ENCODE measurements at regions not wholly inside any gene's neighbourhood (a gene's known extent, or its start where the extent isn't known, plus 50 kb on each side); places are given as distances from the start of the nearest gene placed in this dataset.

DNA sequence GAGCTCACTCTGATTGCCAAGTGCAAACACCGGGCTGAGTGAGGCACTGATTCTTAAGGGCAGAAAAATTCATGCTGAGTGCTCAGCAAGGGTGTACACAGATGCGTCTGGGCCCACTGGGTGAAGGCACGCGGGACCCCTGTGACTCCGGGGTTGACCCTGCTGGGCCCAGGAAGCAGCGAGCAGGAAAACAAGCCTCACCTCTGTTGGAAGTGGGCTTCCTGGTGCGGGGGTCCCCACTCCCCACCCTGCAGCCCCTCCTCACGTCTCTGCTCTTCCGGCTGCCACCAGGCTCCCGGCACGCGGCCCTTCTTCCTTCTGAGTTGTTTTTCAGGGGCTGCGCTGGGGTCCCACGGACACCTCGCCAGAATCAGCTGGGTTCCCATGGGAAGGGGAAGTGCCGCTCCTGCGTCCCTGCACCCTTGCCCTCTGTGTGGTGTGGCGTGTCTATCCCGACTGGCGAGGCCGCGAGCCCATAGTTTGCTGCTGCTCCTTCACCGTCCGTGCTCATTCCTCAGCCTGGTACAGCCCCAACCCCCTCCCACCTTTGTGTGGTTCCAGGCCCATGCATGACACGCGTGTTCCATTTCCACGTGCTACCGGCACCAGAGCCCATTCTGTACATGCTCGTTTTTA, 80.6 kb upstream of the BHLHE23 start:
- no peak for DNase-seq (ENCODE audit: low read depth in 2 of 2)

DNA sequence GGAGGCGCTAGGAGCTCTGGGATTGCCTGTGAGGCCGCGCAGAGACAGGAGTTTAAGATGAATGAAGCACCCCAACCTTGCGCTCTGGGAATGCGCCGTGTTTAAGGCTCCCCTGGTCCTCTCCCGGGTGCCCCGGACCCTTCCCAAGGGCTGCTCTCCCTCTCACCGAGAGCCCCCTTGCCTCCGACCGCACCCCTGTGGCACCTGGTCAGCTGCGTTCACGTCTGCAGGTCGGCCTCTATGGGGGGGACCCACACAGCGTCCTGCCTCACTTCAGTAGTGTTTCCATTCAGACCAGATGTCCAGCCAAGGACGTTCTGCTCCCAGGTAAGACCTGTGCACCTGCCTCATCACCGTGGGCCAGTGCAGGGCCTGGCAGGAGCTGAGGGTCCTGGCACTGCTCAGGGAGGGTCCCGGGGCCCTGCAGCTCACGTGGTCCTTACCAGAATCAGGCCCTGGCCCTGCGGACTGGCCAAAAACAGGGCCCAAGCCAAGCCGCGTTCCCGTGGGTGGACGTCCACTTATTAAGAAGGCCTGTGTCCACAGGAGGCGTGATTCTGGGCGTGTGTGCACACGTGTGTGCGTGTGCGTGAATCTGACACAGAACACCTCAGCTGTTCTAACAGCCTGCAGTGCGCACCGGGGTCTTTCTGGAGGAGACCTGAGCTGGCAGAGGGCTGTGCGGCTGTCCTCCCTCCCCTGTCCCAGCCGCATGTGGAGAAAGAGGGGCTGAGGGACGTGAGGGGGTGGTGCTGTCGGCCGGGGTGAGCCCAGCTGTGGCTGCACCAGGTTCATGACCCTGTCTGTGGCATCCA, 79.9 kb upstream of the BHLHE23 start:
- no peak for DNase-seq (ENCODE audit: low read depth in 2 of 2)

DNA sequence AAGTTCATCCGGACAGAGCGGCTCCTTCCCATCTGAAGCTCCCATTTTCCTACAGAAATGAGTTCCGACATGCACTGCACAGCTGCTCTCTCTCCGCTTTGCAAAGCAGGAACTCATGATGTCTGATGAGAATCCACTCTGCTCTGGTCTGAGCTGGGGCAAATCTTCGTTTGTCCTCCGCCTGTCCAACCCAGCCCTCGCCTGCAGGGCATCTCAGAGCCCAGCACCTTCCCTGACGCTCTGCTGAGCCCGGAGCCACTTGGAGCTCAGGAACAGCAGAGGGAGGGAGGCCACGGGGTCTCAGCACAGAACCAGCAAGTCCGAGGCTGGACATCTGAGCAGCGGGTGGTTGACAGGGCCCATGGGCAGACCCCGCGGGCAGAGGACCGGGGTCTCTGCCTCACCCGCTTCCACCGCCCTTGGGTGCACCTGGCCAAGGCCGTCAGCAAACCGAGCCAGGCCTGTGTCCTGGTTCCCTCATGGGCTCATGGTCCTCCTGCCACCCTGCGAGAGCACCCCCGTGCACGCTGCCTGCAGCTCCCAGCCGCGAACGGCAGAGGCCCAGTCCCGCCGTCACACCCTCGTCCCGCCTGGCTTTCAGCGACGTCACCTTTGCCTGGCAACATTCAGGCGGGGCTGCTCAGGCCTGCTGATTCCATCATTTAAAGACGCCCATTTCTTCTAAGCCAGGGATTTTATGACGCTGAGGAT, 78.5 kb upstream of the BHLHE23 start:
- no peak for DNase-seq (ENCODE audit: low read depth in 2 of 2)

DNA sequence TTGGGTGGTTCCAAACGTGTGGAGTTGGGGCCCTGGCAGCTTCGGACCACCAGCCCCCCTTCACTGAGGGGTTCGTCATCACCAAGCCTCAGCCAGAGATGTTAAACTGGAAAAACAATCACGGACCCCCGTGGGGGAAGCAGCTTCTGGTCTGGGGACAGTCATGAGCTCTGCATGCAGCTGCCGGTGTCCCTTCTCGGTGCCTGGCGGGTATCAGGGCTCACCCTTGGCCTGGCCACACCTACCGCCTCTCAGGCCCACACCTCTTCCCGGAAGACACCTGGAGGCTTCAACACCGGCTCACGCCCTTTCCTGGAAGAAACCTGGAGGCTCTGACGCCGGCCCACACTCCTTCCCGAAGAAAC, 77.8 kb upstream of the BHLHE23 start:
- no peak for DNase-seq (ENCODE audit: low read depth in 2 of 2)

DNA sequence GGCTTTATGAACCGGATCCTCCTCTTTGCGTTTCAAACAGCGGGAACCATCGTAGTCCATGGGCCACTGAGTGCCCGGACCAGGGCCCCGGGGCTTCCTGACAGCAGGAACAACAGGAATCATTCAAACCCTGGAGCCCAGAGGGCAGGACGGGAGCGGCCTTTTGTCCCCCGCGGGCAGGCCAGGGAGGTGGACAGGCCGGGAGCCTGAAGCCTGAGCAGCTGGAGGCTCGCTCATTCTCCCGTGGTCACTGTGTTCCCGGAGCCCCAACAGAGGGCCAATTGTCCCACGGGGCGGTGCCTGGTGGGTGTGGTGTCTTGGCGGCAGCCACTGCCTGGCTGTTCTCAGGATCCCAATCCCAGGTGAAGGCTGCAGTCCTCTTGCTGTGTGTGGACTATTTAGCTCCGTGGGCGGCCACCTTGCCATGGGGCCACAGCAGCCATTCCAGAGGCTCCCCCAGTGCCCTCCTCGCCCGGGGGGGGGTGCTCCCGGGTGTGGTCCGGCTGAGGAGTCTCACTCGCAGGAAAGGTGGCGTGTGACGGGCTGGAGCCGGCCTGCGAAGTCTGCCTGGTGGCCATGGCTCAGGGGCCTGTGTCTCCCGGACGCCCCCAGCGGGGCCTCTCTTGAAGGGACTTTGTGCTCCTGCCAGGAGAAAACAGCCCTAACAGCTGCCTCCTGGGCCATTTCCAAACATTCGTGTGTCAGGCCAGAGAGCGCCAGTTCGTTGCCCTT, 77.2 kb upstream of the BHLHE23 start:
- no peak for DNase-seq (ENCODE audit: low read depth in 2 of 2)

DNA sequence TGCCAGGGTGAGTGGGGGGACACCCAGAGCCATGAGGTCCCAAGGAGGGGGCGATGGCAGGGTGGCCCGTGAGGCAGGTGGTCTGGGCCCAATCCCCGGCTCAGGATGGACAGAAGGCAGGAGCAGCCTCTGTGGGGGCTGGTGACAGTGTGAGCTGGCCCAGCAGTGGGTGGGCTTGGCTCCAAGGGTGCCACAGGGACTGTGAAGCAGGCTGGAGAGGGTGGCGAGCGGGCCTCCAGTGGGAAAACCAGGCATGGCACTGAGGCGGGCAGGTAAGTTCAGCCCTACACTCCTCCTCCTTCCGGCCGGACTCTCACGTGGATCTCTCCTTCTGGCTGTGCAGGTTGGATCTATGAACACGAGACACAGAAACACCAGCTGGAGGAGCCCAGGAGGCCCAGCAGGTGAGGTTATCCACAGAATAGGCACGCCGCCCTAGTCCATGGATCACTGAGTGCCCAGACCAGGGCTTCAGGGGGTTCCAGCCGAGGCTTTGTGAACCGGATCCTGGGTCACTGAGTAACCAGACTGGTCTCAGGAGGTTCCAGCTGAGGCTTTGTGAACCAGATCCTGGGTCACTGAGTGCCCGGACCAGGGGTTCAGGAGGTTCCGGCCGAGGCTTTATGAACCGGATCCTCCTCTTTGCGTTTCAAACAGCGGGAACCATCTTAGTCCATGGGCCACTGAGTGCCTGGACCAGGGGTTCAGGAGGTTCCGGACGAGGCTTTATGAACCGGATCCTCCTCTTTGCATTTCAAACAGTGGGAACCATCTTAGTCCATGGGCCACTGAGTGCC, 76.4 kb upstream of the BHLHE23 start:
- DNase-seq (ENCODE audit: low read depth in 2 of 2), result no peak

DNA sequence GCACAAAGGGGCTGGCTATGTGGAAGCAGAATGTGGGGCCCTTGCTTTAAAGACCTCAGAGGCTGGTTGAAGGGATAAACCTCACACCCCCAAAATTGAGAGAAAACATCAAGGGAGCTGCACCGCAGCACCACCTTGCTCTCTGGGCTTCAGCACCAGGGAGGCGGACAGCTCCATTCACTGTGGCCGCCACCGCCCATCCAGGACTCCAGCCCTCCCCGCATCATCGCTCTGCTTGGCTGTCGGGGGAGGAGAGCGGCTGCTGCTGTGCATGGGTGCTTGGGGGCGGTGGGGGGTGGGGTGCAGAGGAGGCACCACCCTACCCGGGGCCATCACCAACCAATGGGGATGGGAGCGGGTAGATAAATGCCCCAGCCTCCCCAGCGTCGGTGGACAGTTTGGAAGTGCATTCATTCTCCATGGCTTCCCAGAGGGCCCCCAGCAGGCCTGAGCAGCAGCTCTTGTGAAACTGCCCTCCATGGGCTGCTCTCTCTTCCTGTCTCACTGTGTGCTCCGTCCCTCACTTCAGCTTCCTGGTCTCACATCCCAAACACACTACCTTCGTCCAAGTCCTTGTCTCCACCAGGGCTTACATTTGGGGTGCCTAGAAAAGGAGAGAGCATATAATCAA, 75.7 kb upstream of the BHLHE23 start:
- no peak for DNase-seq (ENCODE audit: low read depth in 2 of 2)

DNA sequence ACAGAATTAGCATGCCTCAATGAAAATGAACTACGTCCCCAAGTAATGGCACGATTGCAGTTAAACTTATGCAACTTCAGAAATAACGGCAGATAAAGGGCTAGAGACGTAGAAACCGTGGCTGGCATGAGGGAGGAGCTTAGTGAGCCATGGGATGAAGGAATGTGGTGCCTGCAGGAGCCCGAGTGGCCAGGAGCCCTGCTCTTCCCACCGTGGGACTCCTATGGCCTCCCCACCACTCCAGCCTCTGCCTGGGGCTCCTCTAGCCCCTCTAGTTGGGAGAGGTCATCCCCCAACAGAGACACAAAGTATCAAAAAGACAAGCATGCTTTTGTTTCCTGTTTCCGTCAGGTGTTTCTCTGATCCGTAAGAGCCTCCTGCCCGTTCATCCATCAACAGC, 75.1 kb upstream of the BHLHE23 start:
- DNase-seq (ENCODE audit: low read depth in 2 of 2), result no peak

DNA sequence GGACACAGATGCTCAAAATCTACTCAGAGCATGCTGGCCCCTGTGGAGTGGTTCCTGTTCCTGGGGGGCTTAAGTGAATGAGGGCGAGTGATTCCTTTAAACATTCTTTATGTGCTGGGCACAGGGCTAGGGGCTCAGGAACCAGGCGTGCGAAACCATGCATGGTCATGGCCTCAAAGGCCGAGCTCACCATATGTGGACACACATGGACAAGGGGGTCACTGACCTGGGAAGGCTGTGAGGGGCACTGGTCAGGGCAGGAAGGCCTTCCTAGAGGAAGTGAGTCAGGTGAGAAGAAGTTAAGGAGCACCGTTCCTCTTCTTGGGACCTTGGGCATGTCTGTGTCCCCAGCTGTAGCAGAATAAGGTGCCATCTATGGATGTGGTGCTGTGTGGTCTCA, 74.6 kb upstream of the BHLHE23 start:
- no peak for DNase-seq (ENCODE audit: low read depth in 2 of 2)

DNA sequence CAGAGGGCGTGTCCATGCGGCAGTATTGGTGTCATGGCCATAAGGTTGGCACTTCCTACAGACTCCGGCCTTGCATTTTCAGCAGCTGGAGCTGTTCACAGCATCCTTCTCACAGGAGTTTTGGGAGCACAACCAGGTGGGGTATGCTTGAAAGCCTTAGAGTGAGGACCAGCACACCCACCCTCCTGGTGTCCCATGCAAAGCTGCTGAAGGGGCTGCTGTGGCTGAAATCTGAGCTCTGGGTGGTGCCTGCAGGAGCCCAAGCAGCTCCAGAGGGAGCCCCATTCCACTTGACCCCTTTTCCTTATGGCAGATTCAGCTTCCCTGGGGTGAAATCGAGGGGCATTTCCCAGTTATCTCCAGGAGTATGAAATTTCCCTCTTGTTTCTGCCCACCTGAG, 74.0 kb upstream of the BHLHE23 start:
- DNase-seq (ENCODE audit: low read depth in 2 of 2), result no peak

DNA sequence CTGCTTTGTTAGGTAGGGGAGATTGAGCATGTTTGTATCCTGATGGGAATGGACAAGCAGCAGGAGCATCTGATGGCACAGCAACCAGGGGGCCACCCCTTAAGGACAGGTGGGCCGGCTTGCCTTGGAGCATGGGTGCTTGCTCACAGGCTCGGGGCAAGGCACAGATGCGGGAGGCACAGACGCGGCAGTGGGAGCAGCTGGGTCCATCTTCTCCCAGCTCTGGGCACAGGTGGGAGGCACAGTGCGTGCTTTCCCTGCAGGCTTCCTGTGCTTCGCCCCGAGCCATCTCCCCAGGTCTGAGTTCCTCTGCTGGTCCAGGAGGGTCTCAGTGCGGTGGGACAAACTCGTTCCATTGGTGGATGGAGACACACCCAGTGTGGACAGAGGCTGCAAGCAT, 73.6 kb upstream of the BHLHE23 start:
- no peak for DNase-seq (ENCODE audit: low read depth in 2 of 2)

DNA sequence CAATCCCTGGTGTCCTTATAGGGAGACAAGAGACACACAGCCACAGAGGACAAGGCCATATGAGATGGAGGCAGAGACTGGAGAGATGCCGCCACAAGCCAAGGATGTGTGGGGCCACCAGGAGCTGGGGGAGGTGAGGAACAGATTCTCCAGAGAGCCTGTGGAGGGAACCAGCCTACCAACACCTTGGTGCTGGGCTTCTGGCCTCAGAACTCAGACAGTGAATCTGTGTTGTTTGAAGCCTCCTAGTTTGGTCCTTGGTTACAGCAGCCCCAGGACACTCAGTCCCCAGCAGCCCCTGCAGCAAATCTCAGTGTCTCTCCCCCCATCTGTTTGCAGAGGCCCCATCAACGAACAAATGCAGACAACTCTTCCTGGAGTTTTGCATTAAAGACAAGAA, 73.2 kb upstream of the BHLHE23 start:
- DNase-seq (ENCODE audit: low read depth in 2 of 2), result no peak

DNA sequence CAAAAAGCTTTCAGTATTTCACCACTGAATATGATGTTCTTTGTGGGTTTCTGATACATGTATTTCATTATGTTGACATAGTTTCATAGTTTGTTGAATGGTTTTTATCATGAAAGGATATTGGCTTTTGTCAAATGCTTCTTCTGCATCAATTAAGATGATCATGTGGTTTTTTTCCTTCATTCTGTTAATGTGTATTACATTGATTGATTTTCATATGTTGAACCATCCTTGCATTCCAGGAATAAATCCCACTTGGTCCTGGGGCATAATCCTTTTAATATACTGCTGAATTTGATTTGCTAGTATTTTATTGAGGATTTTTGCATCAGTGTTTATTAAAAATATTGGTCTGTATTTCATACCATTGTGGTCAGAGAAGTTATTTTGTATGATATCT, 70.9 kb upstream of the BHLHE23 start:
- DNase-seq (ENCODE audit: low read depth in 2 of 2), result no peak

DNA sequence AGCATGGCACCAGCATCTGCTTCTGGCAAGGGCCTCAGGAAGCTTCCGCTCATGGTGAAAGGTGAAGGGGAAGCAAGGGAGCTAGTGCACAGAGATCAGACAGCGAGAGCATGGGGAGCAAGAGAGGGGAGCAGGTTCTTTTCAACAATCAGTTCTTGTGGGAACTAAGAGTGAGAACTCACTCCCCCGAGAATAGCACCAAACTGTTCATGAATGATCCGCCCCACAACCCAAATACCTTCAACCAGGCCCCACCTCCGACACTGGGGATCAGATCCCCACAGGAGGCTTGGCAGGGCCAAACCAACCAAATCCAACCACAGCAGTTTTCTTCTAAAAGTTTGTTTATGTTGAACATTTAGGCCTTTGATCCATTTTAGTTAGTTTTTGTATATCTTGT, 69.7 kb upstream of the BHLHE23 start:
- DNase-seq (ENCODE audit: low read depth in 2 of 2), result no peak

DNA sequence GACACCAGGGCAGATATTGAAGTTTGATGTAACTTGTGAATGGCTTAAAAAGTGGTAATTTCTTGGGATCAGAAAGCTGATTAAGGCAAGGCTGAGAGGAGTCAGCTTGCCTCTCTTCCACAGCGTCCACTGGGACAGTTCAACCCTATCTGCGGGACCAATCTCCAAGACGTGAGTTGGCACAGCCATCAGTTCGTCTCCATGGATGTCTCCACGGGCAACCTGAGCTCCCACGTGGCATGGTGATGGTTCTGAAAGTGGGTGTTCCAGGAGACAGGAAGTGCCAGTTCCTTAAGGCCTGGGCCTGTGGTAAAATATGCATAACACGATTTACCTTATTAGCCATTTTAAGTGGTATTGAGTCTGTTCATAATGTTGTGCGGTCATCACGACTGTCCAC, 67.9 kb upstream of the BHLHE23 start:
- no peak for DNase-seq (ENCODE audit: low read depth in 2 of 2)

DNA sequence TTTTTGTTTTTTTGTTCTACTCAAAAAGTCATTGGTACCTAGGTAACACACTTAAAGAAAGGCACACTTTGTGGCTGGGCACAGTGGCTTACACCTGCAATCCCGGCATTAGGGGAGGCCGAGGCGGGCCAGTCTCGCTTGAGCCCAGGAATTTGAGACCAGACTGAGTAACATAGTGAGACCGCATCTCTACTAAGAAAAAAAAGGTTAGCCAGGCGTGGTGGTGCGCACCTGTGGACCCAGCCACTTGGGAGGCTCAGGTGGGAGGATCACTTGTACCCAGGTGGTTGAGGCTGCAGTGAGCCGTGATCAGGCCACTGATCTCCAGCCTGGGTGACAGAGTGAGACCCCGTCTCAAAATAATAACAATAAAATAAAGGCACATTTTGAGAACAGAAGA, 67.4 kb upstream of the BHLHE23 start:
- DNase-seq (ENCODE audit: low read depth in 2 of 2), result no peak

DNA sequence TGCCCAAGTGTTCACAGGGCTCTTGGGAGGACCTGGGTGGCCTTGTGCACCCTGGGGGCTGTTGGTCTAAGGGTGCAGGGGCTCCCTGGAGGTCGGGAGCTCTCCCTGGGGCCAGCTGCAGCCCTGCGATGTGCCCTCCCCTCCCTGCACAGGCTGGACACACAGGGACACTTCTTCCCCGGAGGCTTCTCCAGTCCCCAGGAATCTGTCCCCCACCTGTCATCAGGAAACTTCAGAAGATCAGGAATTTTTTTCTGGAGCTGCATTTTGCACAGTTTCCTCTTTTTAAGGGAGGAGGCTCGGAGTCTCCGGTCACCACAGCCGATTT, 66.9 kb upstream of the BHLHE23 start:
- no peak for DNase-seq (ENCODE audit: low read depth in 2 of 2)

DNA sequence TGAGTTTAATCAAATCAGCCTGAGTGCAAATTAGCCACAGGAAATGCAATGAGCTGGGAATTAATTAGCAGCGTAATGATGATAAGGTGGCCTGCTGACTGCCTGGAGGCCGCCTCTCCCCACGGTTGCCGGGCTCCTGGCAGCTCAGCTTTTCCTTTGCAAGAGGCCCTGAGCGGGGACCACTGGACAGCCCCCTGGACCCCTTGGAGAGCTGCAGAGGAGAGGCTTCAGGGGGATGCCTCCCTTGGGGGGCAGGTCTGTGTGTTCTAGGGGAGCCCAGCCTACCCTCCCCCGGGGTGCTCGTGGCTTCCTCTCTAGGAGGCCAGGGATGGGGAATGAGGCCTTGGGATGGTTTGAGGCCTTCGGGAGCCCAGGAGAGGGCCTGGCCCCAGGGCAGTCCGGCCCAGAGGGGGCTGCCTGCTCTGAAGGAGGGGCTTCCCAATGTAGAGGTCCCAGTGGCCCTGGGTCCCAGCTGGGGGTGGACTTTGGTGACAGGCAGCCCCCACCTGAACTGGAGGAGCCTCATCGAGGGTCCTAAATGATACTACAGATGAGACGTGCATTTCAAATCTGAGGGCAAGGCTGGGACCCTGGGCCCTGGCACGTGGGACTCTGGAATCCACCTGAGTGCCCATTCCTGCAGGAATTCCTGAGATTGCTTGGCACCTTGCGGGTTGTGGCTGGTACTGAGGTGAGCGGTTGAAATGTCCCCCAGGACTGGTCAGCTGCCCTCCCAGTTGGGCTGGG, 66.4 kb upstream of the BHLHE23 start:
- DNase-seq (ENCODE audit: low read depth in 2 of 2), result no peak

DNA sequence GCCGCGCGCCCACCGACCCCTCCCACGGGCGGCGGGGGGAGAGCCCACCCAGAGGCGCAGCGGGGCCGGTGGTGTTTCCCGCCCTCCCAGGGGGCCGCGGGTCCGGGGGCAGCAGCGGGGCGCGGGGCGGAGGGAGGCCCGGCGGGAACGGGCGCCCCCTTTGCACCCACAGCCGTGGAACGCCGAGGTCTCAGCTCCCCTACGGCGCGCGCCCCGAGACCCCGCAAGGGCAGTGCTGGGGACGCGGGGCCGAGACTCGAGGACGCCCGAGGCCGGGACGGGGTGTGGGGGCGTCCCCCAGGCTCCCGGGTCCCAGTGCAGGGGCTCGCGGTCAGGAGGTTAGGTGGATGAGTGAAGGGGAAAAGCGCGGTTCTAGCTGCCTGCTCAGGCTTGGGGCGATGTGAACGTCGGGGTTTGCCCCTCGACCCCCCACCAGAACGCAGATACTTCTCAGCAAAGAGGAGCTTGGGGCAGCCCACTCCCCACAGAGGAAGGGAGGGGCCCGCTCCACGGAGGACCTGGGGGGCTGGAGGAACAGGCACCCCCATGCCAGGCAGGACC, 65.5 kb upstream of the BHLHE23 start:
- no peak for DNase-seq (ENCODE audit: low read depth in 2 of 2)

DNA sequence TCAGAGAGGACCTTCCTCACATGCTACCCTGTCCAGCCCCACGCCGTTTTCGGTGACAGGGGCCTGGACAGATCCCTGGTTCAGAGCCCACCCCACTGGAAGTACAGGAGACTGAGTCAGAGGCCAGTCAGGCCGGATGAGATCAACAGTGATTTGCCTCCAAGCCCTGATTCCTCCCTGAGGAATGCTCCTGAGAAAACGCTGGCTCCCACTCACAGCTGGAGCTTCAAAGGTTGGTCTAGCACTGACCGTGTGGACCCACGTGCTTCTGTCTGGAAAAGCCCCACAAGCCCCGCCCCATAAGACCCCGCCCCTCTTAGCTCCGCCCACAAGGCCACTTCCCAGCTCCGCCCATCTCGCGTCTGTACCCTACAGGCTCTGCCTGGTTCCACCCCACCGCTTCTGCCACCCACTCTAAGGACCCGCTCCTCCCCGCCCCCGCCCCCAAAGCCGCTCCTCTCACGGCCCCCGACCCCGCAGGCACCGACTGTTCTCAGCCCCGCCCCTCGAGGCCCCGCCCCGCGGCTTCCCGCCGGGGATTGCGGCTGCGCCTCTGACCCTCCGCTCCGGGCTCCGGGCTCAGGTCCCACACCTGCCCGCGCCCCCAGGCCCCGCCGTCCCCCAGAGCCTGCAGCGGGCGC, 64.9 kb upstream of the BHLHE23 start:
- no peak for DNase-seq (ENCODE audit: low read depth in 2 of 2)
